Progenitor cell of endocrine pancreas (in vitro differentiated cells): ENCODE measurements at regions not wholly inside any gene's neighbourhood (a gene's known extent, or its start where the extent isn't known, plus 50 kb on each side); places are given as distances from the start of the nearest gene placed in this dataset.

Experiments used
- DNase-seq: peaks from one replicate; pipeline ENCODE4 v3.0.0; 2021; ENCODE audit warnings: low spot score; ENCODE audit not compliant: unreplicated experiment
- H3K27ac Mint-ChIP-seq: 2 replicates; pipeline ENCODE4 v1.8.0; 2021; ENCODE audit warnings: mild to moderate bottlenecking, moderate library complexity, mixed read lengths
- H3K27me3 Mint-ChIP-seq: 2 replicates; pipeline ENCODE4 v1.8.0; 2021; ENCODE audit warnings: mixed read lengths
- H3K36me3 Mint-ChIP-seq: 2 replicates; pipeline ENCODE4 v1.8.0; 2022; ENCODE audit warnings: mixed read lengths; ENCODE audit not compliant: insufficient read depth
- H3K4me1 Mint-ChIP-seq: 2 replicates; pipeline ENCODE4 v1.8.0; 2021; ENCODE audit warnings: low read depth, mixed read lengths
- H3K4me3 Mint-ChIP-seq: 2 replicates; pipeline ENCODE4 v1.8.0; 2021; ENCODE audit warnings: low read depth, mild to moderate bottlenecking, moderate library complexity, mixed read lengths
- H3K9me3 Mint-ChIP-seq: 2 replicates; pipeline ENCODE4 v1.8.0; 2021; ENCODE audit warnings: low read depth, mixed read lengths
- CTCF ChIP-seq: fragments of 200-600 bp; sonication (generic); IDR thresholded peaks from one replicate; pipeline ENCODE4 v1.5.0; 2021; ENCODE audit warnings: antibody characterized with exemption, mild to moderate bottlenecking; ENCODE audit not compliant: unreplicated experiment

DNA sequence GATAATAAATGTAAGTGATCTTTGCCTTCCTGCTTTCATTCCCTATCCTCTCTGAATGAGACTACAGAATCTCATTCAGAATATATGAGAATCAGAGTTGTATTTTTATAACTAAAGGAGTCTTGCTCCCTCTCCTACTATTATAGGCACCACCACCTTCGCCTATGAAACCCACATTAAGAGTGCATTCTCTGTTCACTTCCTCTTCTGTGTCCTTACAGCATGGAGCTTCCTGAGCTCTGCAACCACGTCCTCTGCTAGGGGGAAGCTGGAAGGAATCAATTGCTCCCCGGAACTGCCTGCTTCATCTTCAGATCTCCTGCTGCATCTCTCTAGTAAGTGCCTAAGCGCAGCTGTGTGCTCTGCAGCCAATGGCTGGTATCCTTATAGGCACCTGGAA lies 820.7 kb downstream of the GRID1 start:
- peaks cover 8% of the 10 kb centered on the region for H3K4me1 Mint-ChIP-seq
- H3K4me3 Mint-ChIP-seq, result no peak overlapping the region
- no peaks in the 10 kb centered on the region for H3K9me3 Mint-ChIP-seq

GRCh38 chr10:85547460-85548023 lies 819.1 kb downstream of the GRID1 start:
- Mint-ChIP-seq H3K36me3 (no peaks in the 10 kb centered on the region), H3K27ac (no peak overlapping the region), H3K9me3 (no peaks in the 10 kb centered on the region), H3K27me3 (no peaks in the 10 kb centered on the region), H3K4me3 (no peak overlapping the region), H3K4me1 (peaks cover 1% of the 10 kb centered on the region)
- no peak for DNase-seq
- no peak for TF ChIP-seq CTCF

More for the DNA sequence above, 820.7 kb downstream of the GRID1 start:
- Mint-ChIP-seq H3K27me3 (peaks cover 2% of the 10 kb centered on the region), H3K36me3 (no peaks in the 10 kb centered on the region), H3K27ac (no peak overlapping the region)
- TF ChIP-seq CTCF, result no peak
- no peak for DNase-seq

DNA sequence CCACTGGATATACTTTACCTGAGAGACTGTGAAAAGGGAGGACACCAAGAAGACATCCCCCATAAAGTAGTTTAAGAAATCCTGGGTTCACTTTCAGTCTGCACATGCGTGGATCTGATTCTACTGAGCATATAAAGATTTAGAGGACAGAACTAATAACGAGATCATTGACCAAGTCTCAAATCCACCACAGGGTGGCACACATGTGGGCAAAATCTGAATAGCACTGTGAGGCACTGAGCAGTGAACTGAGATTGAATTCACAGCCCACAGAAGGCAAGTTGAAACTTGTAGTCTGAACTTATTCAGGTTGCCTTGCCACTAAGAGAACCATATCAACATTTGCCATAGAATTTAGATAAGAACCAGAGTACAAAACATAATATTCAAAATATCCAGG lies 818.6 kb downstream of the GRID1 start:
- TF ChIP-seq CTCF, result peak; percentile 56
- Mint-ChIP-seq H3K27me3 (no peaks in the 10 kb centered on the region), H3K4me3 (no peak overlapping the region), H3K4me1 (peaks cover 2% of the 10 kb centered on the region), H3K36me3 (no peaks in the 10 kb centered on the region), H3K27ac (peak overlapping the region; percentile 9), H3K9me3 (no peaks in the 10 kb centered on the region)
- DNase-seq, result no peak
